ENCODE measurements at regions not wholly inside any gene's neighbourhood (a gene's known extent, or its start where the extent isn't known, plus 50 kb on each side); places are given as distances from the start of the nearest gene placed in this dataset.

GRCh38 chr14:89728964-89729363 is 225.6 kb downstream of the EFCAB11 start:
- TF ChIP-seq CTCF (IDR thresholded peaks at IDR 0.05; ENCODE audit: low read depth, low read length) (no peak), EZH2phosphoT487 (IDR thresholded peaks at IDR 0.05; ENCODE audit: low read depth) (no peak)

All from OCI-LY3 (cell line).